CD4-positive, alpha-beta T cell treated with Interferon alpha-2 for 1 hour (primary cell): ENCODE measurements at regions not wholly inside any gene's neighbourhood (a gene's known extent, or its start where the extent isn't known, plus 50 kb on each side); places are given as distances from the start of the nearest gene placed in this dataset.
"Not testable (repeated sequence)": the region's sequence is repeated elsewhere in the genome, so short reads cannot be mapped to it uniquely, and the experiment has no call there.

Experiments
- DNase-seq, 2 donors: peaks; one replicate each; pipeline ENCODE4 v3.0.0-alpha.2; 2020 to 2022

DNA sequence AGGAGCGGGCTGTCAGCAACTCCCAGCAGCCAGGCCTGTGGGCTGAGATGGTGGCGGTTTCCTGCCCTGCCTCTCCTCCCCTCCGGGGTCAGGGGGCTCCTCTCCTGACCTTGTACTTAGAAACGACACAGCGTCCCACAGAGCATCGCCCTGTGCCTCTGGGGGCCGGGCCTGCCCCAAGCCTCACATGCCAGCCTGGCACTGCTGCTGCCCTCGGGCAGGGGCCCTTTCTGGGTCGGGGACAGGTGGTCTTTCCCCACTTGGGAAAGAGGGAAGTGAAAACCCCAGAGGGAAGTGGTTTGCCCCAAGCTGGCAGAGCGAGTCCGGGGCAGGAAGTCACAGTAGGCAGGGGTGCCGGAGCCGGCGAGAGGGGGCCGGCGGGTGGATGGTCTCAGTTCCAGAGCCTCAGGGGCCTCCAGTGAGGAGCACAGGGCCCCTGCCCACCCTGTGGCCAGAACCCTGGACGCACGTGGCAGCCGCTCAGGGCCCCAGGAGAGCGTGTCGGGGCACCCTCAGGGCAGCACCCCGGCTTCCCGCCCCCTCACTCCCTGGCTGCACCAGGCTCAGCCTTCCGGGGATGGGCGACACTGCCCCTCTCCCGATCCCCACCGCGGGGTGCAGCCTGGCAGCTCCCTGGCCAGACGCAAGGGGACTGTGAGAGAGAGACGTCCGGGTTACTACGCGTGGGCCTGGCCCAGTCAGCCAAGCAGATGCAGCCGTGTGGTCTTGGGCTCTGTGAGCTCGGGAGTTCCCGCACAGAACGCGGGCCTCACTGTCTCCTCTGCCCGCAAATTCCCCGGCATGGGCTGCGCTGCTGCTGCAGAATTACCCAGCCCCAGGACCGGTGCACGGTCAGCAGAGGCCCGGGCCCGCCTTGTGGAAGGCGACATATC, 4382.9 kb upstream of the TPTE start:
- DNase-seq = not testable (repeated sequence)

- not testable (repeated sequence) for DNase-seq
These were observed 4382.1 kb upstream of the TPTE start for GRCh38 chr21:6139331-6139730.

GRCh38 chr21:6139862-6140261, 4381.5 kb upstream of the TPTE start:
- DNase-seq = not testable (repeated sequence)

- not testable (repeated sequence) for DNase-seq
These were observed 4380.8 kb upstream of the TPTE start for GRCh38 chr21:6140467-6141137.

- not testable (repeated sequence) for DNase-seq
These were observed 4380.3 kb upstream of the TPTE start for GRCh38 chr21:6141138-6141474.

DNA sequence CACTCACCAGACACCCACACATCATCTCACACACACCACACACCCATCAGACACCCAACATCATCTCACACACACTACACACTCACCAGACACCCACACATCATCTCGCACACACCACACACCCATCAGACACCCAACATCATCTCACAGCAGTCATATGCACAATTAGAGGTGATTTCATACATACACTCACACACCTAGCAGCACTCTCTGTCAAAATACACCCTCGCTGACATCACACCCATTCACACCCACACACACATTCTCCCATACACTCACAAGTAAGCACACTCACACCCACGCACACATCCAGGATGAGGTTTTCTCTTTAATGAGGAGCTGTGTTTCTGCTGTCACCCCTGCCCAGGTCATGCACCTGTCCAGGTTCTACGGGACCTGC, 4368.2 kb upstream of the TPTE start:
- DNase-seq = not testable (repeated sequence)

DNA sequence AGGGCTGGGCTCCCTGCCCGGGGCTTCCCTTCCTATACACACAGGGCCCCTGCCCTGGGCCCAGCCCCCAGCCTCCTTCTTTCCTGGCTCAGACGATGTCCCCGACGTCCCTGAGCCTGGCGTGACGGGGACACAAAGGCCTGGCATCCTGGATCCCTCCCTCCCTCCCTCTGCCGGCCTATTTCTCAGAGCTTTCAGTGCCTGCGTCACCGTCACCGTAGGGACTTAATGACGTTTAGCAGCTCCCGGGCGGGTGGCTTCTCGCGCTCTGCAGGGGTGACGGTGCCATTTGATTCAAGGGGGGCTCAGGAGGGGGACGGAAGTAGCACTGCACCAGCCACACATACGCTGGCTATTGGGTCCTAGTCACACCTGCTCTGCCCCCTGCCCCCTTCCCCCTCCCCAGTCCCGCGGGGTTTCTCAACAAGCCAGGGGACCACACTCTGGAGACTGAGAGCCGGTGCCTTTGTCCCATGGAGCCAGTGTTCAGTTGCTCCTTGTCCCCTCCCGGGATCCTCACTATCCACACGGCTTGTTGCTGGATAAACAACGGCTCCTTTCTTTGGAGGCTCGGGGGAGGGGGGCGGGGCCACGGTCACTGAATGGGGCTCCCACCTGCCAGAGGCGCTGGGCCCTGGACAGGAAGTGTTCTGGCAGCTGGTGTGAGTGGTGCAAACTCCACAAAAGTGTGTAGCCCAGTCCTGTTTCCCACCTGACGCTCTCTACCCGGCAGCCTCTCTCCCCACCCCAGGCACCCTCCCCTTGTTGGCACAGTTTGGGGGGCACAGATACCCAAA, 4366.7 kb upstream of the TPTE start:
- DNase-seq = peak in 1 of 2 donors; percentile 1

- not testable (repeated sequence) for DNase-seq
These were observed 4364.5 kb upstream of the TPTE start for GRCh38 chr21:6156712-6157389.

GRCh38 chr21:6157515-6157914, 4363.9 kb upstream of the TPTE start:
- not testable (repeated sequence) for DNase-seq

GRCh38 chr21:6158171-6158570, 4363.2 kb upstream of the TPTE start:
- DNase-seq = not testable (repeated sequence)
